Activated CD4-positive, alpha-beta T cell treated with anti-CD3 and anti-CD28 coated beads, Interleukin-2, amount 50 U/mL, for 48 hours (primary cell): ENCODE measurements at regions not wholly inside any gene's neighbourhood (a gene's known extent, or its start where the extent isn't known, plus 50 kb on each side); places are given as distances from the start of the nearest gene placed in this dataset.

ENCODE experiments used
- DNase-seq, 2 experiments: peaks; one replicate each; pipeline ENCODE4 v3.0.0-alpha.2; 2020

DNA sequence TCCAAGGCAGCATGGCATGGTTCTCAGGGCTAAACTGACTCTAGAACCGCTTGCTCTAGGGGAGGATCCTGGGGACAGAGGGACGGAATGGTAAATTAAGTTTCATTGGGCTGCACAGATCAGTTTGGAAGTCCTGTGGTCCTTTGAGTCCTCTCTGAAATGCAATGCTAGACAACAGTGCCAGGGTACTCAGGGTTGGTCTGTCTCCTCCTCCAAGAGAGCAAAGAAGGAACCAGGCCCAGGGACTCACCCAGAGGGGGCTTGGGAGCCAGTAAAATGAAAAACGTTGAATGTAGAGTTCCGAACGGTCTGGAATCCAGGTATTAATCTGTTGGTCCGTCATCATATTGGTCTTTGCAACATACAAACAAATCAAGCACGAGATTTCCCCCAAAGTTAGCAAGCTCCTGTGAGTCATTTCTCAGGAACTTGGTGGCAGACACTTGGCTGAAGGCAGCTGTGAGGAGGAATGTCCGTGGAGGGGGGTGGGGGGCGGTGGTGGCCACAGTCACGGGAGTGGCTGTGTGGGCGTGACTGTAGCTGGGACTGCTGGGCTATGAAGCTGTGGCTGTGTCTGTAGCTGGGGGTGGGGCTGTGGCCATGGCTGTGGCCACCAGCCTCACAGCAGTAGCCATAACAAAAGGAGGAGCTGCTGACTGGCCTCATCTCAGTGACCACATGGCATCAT is 361.0 kb downstream of the SHQ1 start:
- peak; percentile 65 to 73 for DNase-seq

DNA sequence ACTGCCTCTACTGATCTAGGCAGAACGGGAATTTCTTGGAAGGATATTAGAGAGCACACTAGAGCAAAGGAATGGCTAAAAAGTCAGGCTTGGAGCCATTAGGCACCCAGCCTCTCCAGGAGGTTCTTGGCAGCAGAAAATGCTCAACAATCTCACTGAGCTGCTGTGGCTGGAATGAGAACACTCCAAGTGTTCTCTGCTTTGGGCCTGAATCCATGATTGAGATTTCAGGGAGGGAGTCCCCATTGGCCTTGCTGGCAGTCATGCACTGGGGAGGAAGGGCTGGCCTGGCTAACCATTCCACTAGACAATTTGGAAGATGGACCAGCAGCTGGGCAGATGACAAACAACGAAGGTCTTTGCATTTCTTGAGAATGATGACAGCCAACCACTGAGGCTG is 362.6 kb downstream of the SHQ1 start:
- DNase-seq: no peak

GRCh38 chr3:72483554-72484104 is 364.6 kb downstream of the SHQ1 start:
- no peak for DNase-seq

- DNase-seq: peak; percentile 91 to 93
Observed at GRCh38 chr3:72482589-72483321, 365.5 kb downstream of the SHQ1 start.

GRCh38 chr3:72481542-72481941 is 366.7 kb downstream of the SHQ1 start:
- peak in 1 of 2 experiments; percentile 33 for DNase-seq

GRCh38 chr3:72480366-72480765 is 367.9 kb downstream of the SHQ1 start:
- DNase-seq: no peak

GRCh38 chr3:72479651-72480215 is 368.5 kb downstream of the SHQ1 start:
- DNase-seq: no peak

DNA sequence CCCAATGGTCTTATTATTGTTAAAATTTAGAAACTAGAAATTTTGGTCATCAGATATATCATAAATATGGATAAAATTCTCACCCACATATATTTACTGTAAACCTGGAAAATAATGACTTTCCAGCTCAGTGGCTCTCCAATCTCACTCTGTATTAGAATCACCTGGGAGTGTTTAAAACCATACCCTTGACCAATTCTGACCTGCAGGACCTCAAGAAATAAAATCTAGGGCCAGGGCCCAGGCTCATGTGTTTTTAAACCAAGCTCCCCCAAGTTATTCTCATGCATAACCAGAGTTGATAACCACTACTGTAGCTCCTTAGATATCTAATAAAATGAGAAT is 372.1 kb downstream of the SHQ1 start:
- DNase-seq: no peak

DNA sequence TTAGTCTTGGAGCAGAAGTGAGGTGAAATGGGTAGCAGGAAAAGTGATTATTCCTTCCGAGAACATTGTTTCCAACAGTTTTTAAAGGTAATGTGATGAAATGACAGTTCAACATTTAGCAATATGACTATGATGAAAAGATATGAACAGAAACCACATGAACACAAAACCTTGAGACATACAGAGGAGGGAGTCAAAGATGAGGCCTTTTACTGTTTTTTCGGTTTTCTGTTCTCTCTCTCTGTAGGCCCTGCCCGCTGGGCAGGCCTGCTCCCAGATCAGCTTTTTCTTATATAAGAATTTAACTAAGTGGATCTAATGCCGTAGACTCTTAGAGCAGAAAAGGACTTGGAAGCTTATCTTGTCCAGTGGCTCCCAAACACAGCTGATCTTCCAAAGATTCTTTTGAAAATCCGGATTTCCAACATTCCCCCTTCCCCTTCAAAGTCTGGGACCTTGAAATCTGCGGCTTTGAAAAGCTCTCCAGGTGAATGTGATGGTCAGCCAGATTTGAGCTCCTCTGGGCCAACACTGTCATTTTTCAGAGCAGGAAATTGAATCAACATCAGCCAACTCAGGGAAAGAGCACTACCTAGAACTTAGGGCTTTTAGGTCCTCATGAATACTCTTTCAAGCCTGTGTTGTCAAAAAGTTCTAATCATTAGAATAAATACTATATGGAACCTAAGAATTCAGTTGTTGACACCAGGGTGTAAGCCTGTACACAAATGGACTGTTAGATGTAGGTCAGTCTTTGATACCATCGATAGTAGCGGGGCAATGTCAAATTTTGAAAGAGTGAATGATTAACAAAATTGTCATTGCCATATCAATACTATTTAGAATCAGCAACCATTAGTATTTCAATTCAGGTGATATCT is 372.7 kb downstream of the SHQ1 start:
- DNase-seq: no peak

DNA sequence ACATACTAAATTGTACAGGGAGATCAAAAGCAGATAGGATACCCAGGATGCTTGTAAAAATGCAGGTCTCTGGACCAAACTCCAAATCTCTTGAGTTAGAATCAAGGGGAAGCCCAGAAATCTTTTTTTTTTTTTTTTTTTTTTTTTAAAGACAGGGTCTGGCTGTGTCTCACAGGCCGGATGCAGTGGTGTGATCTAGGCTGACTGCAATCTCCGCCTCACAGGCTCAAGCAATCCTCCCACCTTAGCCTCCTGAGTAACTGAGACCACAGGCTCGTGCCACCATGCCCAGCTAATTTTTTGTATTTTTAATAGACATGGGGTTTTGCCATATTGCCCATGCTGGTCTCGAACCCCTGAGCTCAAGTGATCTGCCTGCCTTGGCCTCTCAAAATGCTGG is 373.5 kb downstream of the SHQ1 start:
- DNase-seq: no peak

DNA sequence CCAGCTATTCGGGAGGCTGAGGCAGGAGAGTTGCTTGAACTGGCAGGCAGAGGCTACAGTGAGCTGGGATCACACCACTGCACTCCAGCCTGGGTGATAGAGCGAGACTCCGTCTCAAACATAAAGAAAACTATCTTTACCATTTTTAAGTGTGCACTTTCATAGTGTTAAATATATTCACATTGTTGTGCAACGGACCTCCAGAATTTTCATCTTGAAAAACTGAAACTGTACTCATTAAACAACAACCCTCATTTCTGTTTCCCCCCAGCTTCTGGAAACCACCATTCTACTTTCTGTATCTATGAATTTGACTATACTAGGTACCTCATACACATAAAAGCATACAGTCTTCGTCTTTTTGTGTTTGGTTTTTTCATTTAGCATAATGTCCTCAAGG is 375.1 kb downstream of the SHQ1 start:
- no peak for DNase-seq

DNA sequence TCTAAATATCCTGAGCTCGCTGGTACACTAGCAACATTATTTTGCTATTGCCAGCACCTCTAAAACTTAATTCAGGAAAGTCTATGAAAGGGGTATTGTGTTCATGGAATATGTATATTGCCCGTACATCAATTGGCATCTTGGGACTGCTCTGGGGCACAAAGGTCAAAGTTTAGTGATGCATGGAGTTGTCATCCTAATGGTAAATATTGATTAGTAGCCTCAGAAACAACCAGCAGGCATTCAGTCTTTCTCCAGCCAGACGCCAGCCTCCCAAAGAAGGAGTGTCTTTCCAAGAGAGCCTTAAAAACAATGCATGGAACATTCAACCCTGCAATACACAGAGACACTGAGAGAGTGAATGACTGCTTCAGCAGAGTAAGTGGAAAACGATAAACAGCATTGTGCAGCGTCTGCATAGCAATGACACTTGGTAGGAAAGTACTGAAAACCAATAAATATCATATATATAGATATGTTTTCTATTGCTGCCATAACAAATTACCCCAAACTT is 377.3 kb downstream of the SHQ1 start:
- no peak for DNase-seq

- no peak for DNase-seq
Observed at GRCh38 chr3:72465853-72466252, 382.4 kb downstream of the SHQ1 start.

GRCh38 chr3:72463083-72463482 is 385.2 kb downstream of the SHQ1 start:
- no peak for DNase-seq

GRCh38 chr3:72462595-72463011 is 385.6 kb downstream of the SHQ1 start:
- no peak for DNase-seq

- DNase-seq: no peak
Observed at GRCh38 chr3:72461787-72462186, 386.5 kb downstream of the SHQ1 start.

GRCh38 chr3:72460205-72461174 is 387.8 kb downstream of the SHQ1 start:
- DNase-seq: no peak

- DNase-seq: no peak
Observed at GRCh38 chr3:72459588-72459987, 388.7 kb downstream of the SHQ1 start.

DNA sequence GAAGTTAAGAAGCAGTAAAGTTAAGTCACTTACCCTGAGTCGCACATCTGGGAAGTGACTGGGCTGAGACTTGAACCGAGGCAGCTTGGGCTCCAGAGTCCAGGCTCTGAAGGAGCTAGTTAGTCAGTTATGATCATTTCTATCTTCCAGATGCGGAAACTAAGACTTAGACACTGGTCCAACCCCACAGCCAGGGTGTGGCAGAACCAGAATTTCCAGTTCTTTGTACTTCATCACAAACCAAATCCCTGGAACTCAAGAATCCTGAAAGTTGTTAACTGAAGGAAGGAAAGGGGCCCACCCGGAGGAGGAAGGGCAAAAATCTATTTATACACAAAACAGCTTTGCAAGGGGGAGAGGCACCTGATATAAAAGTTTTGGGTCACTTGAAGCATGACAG is 389.9 kb downstream of the SHQ1 start:
- no peak for DNase-seq

- DNase-seq: no peak
Observed at GRCh38 chr3:72454441-72454840, 393.8 kb downstream of the SHQ1 start.

DNA sequence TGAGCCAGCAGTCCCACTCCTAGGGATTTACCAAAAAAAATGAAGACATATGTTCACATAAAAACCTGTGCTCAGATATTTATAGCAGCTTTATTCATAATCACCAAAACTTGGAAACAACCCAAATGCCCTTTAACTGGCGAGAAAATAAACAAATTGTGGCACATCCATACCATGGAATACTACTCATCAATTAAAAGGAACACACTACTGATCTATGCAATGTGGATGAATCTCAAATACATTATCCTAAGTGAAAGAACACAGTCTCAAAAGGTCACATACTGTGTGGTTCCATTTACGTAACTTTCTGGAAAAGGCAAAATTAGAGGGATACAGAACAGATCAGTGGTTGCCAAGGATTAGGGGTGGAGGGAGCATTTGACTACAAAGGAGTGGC is 394.5 kb downstream of the SHQ1 start:
- no peak for DNase-seq

GRCh38 chr3:72452745-72453144 is 395.5 kb downstream of the SHQ1 start:
- DNase-seq: no peak
